HG03571 (cell line): ENCODE measurements at regions not wholly inside any gene's neighbourhood (a gene's known extent, or its start where the extent isn't known, plus 50 kb on each side); places are given as distances from the start of the nearest gene placed in this dataset.
"Not testable (repeated sequence)": the region's sequence is repeated elsewhere in the genome, so short reads cannot be mapped to it uniquely, and the experiment has no call there.

ENCODE experiments used
- ATAC-seq: cut with Tn5 transposase; IDR thresholded peaks from one replicate; pipeline ENCODE4 v1.9.1; 2021; ENCODE audit not compliant: unreplicated experiment

GRCh38 chr9:84054341-84055010 lies 73.9 kb downstream of the RMI1 start:
- no peak for ATAC-seq

DNA sequence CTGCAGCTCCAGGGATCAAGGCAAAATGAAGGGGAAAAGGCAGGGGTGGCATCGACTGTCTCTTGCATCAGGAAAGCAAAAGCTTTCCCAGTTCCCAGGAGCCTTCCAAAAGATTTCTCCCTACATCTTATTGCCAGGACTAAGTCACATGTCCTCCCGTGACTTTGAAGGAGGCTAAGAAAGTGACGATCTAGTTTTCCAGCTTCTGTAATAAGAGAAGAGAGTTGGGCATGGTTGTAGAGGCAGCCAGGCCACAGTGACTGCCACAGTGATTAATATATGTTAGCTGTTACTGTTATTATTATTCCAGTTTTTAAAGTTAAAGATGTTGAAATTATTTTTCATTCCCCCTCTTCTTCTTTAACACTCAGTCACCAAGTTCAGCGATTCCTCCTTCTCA lies 77.1 kb downstream of the RMI1 start:
- ATAC-seq: no peak

GRCh38 chr9:84059936-84060335 lies 79.3 kb downstream of the RMI1 start:
- no peak for ATAC-seq

DNA sequence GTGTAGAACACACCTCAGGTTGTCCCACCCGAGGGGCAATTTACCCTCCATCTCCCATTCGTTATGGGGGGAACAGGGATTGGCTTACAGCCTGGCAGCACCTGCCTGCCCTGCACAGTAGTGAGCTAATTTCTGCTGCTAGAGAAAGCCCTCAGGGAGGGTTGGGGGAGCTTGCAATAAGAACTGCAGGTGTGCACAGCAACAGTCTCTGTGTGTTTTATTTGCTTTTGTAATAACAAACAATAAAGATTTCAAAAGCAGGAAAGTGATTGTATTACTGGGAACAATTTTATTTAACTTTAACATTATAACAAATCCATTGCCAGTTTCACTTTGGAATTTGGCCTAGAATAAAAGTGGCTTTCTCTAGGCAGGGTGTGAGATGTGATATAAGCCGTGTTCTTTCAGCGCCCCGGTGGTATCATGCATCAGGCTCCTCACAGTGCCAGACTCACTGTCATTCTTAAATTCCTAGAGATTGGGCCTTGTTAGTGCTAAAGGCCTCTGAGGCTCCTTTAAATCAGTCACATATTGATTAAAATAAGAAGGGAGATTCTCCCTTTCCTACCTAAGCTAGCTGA lies 81.1 kb downstream of the RMI1 start:
- ATAC-seq: no peak

DNA sequence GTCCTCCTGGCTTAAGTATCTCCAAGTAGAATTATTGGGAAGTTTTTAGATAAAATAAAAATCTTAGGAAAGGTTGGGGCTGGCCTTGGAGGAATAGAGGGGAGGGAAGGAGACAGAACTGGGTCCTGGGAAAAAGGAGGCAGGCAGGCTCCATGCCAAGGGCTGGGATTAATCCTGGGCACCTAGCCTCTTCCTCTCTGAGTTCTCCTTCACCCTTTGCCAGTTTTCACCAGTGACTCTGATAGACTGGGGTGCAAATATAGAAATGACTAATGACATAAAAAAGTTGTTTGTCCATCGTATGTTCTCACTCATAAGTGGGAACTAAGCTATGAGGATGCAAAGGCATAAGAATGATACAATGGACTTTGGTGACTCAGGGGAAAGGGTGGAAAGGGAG lies 81.9 kb downstream of the RMI1 start:
- no peak for ATAC-seq

- no peak for ATAC-seq
These were observed 87.2 kb downstream of the RMI1 start for GRCh38 chr9:84067821-84068220.

DNA sequence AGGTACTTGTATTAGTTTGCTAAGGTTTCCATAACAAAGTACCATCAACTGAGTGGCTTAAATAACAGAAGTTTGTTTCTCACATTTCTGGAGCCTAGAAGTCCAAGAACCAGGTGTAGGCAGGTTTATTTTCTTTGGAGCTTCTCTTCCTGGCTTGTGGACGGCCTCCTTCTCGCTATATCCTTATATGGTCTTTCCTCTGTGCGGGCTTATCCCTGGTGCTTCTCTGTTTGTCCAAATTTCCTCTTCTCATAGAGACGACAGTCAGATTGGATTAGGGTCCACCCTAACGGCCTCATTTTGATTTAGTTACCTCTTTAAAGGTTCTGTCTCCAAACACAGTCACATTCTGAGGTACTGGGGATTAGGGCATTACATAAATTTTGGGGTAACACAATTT lies 88.3 kb downstream of the RMI1 start:
- ATAC-seq: no peak

- no peak for ATAC-seq
These were observed 90.0 kb downstream of the RMI1 start for GRCh38 chr9:84070590-84070989.

- no peak for ATAC-seq
These were observed 92.1 kb downstream of the RMI1 start for GRCh38 chr9:84072621-84073180.

- ATAC-seq: no peak
These were observed 94.4 kb downstream of the RMI1 start for GRCh38 chr9:84075004-84075403.

GRCh38 chr9:84076384-84076783 lies 95.8 kb downstream of the RMI1 start:
- ATAC-seq: no peak

DNA sequence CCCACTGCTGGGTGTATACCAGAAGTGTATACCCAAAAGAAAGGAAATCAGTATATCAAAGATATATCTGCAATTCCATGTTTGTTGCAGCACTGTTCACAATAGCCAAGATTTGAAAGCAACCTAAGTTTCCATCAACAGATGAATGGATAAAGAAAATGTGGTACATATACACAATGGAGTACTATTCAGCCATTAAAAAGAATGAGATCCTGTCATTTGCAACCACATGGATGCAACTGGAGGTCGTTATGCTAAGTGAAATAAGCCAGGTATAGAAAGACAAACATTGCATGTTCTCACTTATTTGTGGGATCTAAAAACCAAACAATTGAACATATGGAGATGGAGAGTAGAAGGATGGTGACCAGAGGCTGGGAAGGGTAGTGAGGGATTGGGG lies 97.2 kb downstream of the RMI1 start:
- ATAC-seq: not testable (repeated sequence)

GRCh38 chr9:84079994-84080393 lies 99.4 kb downstream of the RMI1 start:
- ATAC-seq: no peak

DNA sequence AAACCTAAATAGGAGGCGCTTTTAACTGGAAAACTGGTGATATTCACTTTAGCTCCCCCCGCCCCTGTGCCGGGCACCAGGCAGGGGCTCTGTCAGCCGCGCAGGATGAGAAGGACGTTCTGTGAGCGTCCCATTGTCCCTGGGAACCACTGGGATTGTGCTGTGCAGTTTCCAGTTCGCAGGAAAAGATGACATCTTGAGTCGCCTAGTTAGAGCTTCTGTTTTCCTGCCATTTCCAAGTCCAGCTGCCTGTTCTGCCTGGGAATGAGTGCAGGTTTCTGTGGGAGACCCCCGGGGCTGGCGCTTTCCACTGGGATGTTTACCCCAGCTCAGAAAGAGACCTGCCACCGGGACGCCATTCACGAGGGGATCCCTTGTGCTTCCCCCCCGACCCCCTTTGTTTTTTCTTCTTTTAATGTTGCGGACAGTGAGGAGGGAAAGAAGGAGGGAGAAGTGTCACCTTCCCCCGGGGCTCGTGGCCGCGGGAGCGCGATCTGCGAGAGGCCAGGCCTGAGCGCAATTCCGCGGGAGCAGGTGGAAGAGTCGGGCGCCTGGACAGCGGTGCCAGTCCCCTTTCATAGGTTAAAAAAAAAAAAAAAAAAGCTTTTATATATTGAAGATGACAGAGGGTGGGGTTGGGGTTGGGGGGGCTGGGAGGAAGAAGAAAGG lies 121.5 kb downstream of the RMI1 start:
- no peak for ATAC-seq

DNA sequence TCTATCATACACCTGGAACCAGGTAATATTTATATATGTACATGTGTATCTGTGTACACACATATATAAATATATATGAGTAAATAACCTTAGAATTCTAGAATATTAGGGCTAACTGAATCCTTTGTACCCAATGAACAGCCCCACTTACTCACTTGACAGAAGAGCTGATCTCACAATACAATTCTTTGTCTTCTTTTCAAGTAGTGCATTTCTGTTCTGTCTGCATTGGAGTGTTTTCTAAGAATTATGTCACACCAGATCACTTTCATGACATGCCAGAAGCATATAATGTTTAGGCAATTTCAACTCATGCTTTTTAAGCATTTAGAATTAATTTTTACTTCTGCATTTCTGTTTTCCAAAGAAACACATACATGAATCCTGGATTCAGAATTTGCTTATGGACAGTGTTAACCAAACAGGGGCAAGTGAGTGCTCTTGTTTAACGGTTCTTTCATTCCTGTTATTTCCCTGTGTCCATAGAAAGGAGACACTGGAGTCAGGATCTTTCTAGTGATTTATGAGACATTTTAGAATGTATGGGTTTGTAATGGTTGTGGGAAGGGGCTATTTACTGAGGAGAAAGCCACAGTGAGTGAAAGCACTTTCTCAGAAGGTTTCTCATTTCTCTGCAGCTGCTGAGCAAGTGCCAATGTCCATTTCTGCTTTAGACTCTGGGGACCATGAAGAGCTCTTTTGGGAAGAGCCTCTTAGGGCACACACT lies 123.2 kb downstream of the RMI1 start:
- no peak for ATAC-seq

- ATAC-seq: no peak
These were observed 126.5 kb downstream of the RMI1 start for GRCh38 chr9:84107081-84107480.

DNA sequence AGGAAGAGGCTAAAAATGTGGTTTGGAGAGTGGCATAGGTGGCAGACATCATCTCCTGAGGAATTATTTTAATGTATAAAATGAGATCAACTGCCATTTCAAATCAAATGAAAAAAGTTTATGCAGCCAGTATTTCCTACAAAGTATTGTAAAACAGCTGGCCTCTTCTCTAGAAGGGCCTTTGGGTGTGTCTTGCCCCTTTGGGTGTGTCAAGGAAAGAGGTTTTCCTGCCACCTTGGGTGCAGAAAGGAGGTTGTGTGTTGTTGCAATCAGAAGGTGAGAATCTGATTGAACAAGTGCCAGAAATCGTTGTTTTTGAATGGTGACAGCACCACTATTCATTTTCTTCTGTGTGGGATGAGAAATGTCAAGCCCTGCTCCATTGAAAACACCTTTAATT lies 127.4 kb downstream of the RMI1 start:
- no peak for ATAC-seq

DNA sequence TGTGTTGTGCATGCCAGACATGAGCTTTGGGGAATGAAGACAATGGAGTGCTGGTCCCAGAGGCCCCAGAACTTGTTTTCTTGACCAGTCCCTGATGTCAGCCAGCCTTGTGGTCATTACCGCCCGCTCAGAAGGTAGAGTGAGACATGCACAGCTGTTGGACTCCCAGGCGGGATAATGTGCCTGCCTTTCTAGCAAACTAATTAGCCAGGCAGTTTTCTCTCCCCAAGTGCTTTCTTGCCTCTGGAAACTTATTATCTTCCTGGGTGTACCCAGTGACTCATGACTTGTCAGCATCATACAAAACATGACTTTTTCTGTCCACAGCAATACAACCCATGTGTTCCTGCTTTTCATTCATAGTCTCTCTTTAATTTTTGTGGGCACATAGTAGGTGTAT lies 131.1 kb downstream of the RMI1 start:
- ATAC-seq: no peak

GRCh38 chr9:84121991-84122523 lies 141.5 kb downstream of the RMI1 start:
- no peak for ATAC-seq

GRCh38 chr9:84122572-84122971 lies 142.0 kb downstream of the RMI1 start:
- no peak for ATAC-seq

DNA sequence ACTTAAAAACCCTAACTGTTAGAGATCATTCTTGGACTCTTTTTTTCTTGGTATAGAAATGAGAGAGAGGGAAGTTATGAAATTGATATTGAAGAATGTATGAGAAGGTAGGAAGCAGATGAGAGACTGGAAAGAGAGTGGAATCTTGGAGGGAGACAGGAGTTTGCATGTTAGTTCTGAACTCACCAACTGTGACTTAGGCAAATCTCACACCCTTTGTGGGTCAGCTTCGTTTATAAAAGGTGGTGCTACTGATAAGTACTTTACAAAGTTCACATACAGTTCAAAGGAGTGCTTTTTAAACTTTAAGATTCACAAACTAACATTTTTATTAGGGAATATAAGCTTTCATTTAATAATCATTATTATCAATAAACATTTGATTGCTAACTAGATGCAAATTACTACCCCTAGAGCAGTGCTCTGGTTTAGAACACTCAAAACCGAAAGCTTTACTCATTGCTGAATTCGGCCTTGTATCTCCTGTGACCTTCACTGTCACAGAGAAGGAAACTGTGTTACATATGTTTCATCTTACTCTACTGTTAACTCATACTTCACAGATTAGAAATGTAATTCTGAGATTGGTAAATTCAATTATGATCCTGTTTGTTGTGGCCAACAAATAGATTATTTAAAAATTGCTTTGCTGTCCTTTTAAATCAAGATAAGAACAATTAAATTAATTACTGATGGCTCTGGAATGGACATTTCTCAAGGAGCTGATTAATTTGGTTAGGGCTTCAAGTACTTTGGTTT lies 143.2 kb downstream of the RMI1 start:
- ATAC-seq: peak; percentile 90
